ENCODE measurements at regions not wholly inside any gene's neighbourhood (a gene's known extent, or its start where the extent isn't known, plus 50 kb on each side); places are given as distances from the start of the nearest gene placed in this dataset.

- DNase-seq: no peak
- Mint-ChIP-seq H3K4me3 (no peak overlapping the region), H3K4me1 (no peaks in the 10 kb centered on the region), H3K36me3 (no peaks in the 10 kb centered on the region), H3K9me3 (peaks cover 0 to 10% (median 5%) of the 10 kb centered on the region in 7 donors), H3K27me3 (ENCODE audit: low read depth in 3 of 3) (peaks cover 0 to 2% (median 0%) of the 10 kb centered on the region in 3 donors), H3K27ac (no peak overlapping the region)
- WGBS (ENCODE audit: insufficient coverage): 84% methylated on average over 15 of the region's 20 CpGs
- H3K4me2 ChIP-seq (replicated peaks; ENCODE audit: extremely low read depth, low read length, poor library complexity, severe bottlenecking): no peak overlapping the region
- H3K27me3 ChIP-seq (ENCODE audit: control insufficient read depth in 2 of 2, insufficient read depth in 2 of 2, low read length in 2 of 2): no peaks in the 10 kb centered on the region
- no peak overlapping the region for H3K4me3 ChIP-seq (replicated peaks in 1 of 3; ENCODE audit: low read depth in 2 of 3, low read length in 3 of 3)
- H3K79me2 ChIP-seq (ENCODE audit: insufficient read depth, low read length): no peaks in the 10 kb centered on the region
- H3K27ac ChIP-seq (ENCODE audit: low read depth in 1 of 2, low read length in 2 of 2): no peak overlapping the region
- intact Hi-C loops (cut with micrococcal nuclease): no loop called here
- no peak for TF ChIP-seq CTCF (IDR thresholded peaks at IDR 0.05)
- H3K9me3 ChIP-seq (replicated peaks in 1 of 2; ENCODE audit: control insufficient read depth in 1 of 2, insufficient read depth in 1 of 2, low read length in 2 of 2): no peaks in the 10 kb centered on the region
- H4K20me1 ChIP-seq (ENCODE audit: insufficient read depth, low read length): no peaks in the 10 kb centered on the region
- H2AFZ ChIP-seq (ENCODE audit: insufficient read depth, low read depth, low read length, poor library complexity, severe bottlenecking): no peak overlapping the region
- H3K9ac ChIP-seq (ENCODE audit: insufficient read depth, low read length, poor library complexity, severe bottlenecking): no peak overlapping the region
- H3K36me3 ChIP-seq (replicated peaks in 1 of 2; ENCODE audit: control insufficient read depth in 1 of 2, insufficient read depth in 2 of 2, low read length in 2 of 2): no peaks in the 10 kb centered on the region
- no peaks in the 10 kb centered on the region for H3K4me1 ChIP-seq (ENCODE audit: control insufficient read depth in 1 of 2, insufficient read depth in 2 of 2, low read length in 2 of 2)
Observed at GRCh38 chr1:213727853-213728592, 259.8 kb upstream of the PROX1 start.

GRCh38 chr1:213728593-213729536 lies 258.9 kb upstream of the PROX1 start:
- Mint-ChIP-seq H3K27ac (no peak overlapping the region), H3K4me1 (no peaks in the 10 kb centered on the region), H3K36me3 (no peaks in the 10 kb centered on the region), H3K9me3 (peaks cover 0 to 10% (median 5%) of the 10 kb centered on the region in 7 donors), H3K27me3 (ENCODE audit: low read depth in 3 of 3) (no peaks in the 10 kb centered on the region), H3K4me3 (no peak overlapping the region)
- Histone ChIP-seq H3K4me3 (replicated peaks in 1 of 3; ENCODE audit: low read depth in 2 of 3, low read length in 3 of 3) (no peak overlapping the region), H3K27ac (ENCODE audit: low read depth in 1 of 2, low read length in 2 of 2) (no peak overlapping the region), H3K4me1 (ENCODE audit: control insufficient read depth in 1 of 2, insufficient read depth in 2 of 2, low read length in 2 of 2) (no peaks in the 10 kb centered on the region), H4K20me1 (ENCODE audit: insufficient read depth, low read length) (no peaks in the 10 kb centered on the region), H3K79me2 (ENCODE audit: insufficient read depth, low read length) (no peaks in the 10 kb centered on the region), H3K9me3 (replicated peaks in 1 of 2; ENCODE audit: control insufficient read depth in 1 of 2, insufficient read depth in 1 of 2, low read length in 2 of 2) (no peaks in the 10 kb centered on the region), H3K36me3 (replicated peaks in 1 of 2; ENCODE audit: control insufficient read depth in 1 of 2, insufficient read depth in 2 of 2, low read length in 2 of 2) (no peaks in the 10 kb centered on the region), H2AFZ (ENCODE audit: insufficient read depth, low read depth, low read length, poor library complexity, severe bottlenecking) (no peak overlapping the region), H3K27me3 (ENCODE audit: control insufficient read depth in 2 of 2, insufficient read depth in 2 of 2, low read length in 2 of 2) (no peaks in the 10 kb centered on the region), H3K4me2 (replicated peaks; ENCODE audit: extremely low read depth, low read length, poor library complexity, severe bottlenecking) (no peak overlapping the region), H3K9ac (ENCODE audit: insufficient read depth, low read length, poor library complexity, severe bottlenecking) (no peak overlapping the region)
- 74% methylated on average over 4 of the region's 15 CpGs for WGBS (ENCODE audit: insufficient coverage)
- TF ChIP-seq CTCF (IDR thresholded peaks at IDR 0.05): no peak
- intact Hi-C loops (cut with micrococcal nuclease): no loop called here
- no peak for DNase-seq
